ENCODE measurements at regions not wholly inside any gene's neighbourhood (a gene's known extent, or its start where the extent isn't known, plus 50 kb on each side); places are given as distances from the start of the nearest gene placed in this dataset.

DNA sequence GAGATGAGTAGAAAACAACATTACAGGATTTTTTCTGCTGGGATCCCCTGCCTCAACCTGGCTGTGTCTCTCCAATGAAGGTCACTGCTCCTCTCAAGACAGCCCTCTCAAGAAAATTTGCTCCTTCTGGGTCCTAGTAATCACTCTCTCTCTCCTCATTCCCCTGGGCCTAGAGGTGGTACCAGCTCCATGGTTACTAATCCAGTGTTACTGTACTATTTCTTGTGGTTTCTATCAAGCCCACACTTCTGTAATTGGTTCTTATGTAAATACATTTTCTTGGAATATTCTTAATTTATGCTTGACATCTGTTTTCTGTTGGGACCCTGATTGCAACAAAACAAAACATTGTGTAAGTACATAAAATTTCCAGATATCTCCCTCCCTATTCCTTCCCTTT is 123.8 kb upstream of the RORB start:
- TF ChIP-seq, protein P1, sequence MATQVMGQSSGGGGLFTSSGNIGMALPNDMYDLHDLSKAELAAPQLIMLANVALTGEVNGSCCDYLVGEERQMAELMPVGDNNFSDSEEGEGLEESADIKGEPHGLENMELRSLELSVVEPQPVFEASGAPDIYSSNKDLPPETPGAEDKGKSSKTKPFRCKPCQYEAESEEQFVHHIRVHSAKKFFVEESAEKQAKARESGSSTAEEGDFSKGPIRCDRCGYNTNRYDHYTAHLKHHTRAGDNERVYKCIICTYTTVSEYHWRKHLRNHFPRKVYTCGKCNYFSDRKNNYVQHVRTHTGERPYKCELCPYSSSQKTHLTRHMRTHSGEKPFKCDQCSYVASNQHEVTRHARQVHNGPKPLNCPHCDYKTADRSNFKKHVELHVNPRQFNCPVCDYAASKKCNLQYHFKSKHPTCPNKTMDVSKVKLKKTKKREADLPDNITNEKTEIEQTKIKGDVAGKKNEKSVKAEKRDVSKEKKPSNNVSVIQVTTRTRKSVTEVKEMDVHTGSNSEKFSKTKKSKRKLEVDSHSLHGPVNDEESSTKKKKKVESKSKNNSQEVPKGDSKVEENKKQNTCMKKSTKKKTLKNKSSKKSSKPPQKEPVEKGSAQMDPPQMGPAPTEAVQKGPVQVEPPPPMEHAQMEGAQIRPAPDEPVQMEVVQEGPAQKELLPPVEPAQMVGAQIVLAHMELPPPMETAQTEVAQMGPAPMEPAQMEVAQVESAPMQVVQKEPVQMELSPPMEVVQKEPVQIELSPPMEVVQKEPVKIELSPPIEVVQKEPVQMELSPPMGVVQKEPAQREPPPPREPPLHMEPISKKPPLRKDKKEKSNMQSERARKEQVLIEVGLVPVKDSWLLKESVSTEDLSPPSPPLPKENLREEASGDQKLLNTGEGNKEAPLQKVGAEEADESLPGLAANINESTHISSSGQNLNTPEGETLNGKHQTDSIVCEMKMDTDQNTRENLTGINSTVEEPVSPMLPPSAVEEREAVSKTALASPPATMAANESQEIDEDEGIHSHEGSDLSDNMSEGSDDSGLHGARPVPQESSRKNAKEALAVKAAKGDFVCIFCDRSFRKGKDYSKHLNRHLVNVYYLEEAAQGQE (IDR thresholded peaks at IDR 0.05; ENCODE audit: insufficient read depth in 1 of 2, low read depth in 2 of 2, low read length in 2 of 2), result no peak
- TF ChIP-seq POLR2AphosphoS5 (IDR thresholded peaks at IDR 0.05; ENCODE audit: low read depth, low read length) (no peak), FOXP2 (optimal IDR thresholded peaks at IDR 0.05; ENCODE audit: borderline replicate concordance, extremely low read depth, extremely low read length, insufficient read depth) (no peak), TAF1 (IDR thresholded peaks at IDR 0.05; ENCODE audit: borderline replicate concordance, insufficient read depth, low read length) (no peak), SIN3A (IDR thresholded peaks at IDR 0.05; ENCODE audit: borderline replicate concordance, insufficient read depth, low read length) (no peak)

DNA sequence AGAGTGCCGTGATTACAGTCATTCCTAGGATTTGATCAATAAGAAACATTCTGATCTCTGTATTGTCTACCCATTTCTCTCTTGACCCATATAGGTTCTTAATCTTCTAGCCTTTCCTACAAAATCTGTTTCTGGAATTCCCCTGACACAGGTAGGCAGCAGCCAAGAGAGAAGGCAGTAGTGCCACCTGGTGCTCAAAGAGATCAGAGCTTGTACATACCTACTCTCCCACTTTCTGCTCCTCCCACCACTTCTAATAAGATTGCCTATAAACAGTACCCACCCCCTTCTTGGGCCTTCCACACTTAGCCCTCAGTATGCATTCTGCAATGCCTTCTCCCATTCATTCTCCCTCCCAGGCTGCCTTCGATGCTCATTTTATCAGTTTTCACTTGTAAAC is 117.4 kb upstream of the RORB start:
- TF ChIP-seq, protein P1 (IDR thresholded peaks at IDR 0.05; ENCODE audit: insufficient read depth in 1 of 2, low read depth in 2 of 2, low read length in 2 of 2), result no peak
- TF ChIP-seq POLR2AphosphoS5 (IDR thresholded peaks at IDR 0.05; ENCODE audit: low read depth, low read length) (no peak), TAF1 (IDR thresholded peaks at IDR 0.05; ENCODE audit: borderline replicate concordance, insufficient read depth, low read length) (no peak), SIN3A (IDR thresholded peaks at IDR 0.05; ENCODE audit: borderline replicate concordance, insufficient read depth, low read length) (no peak), FOXP2 (optimal IDR thresholded peaks at IDR 0.05; ENCODE audit: borderline replicate concordance, extremely low read depth, extremely low read length, insufficient read depth) (no peak)

DNA sequence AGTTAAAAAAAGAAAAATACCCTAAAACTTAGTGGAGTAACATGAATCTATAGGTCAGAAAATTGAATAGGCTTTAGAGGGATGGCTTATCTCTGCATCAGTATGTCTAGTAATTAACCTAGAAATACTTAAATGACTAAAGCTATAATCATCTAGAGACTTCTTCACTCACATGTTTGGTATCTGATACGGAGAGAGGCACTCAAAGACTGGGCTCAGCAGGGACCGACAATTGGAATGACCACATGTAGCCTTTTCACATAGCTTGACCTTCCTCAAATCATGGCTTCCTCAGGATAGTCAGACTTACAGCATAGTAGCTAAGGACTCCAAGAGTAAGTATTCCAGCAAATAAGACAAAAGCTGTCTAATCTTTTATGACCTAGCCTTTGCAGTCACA is 105.3 kb upstream of the RORB start:
- TF ChIP-seq TAF1 (IDR thresholded peaks at IDR 0.05; ENCODE audit: borderline replicate concordance, insufficient read depth, low read length), result no peak
- no peak for TF ChIP-seq FOXP2 (optimal IDR thresholded peaks at IDR 0.05; ENCODE audit: borderline replicate concordance, extremely low read depth, extremely low read length, insufficient read depth)
- TF ChIP-seq, protein P1 (IDR thresholded peaks at IDR 0.05; ENCODE audit: insufficient read depth in 1 of 2, low read depth in 2 of 2, low read length in 2 of 2), result no peak
- no peak for TF ChIP-seq SIN3A (IDR thresholded peaks at IDR 0.05; ENCODE audit: borderline replicate concordance, insufficient read depth, low read length)
- no peak for TF ChIP-seq POLR2AphosphoS5 (IDR thresholded peaks at IDR 0.05; ENCODE audit: low read depth, low read length)

DNA sequence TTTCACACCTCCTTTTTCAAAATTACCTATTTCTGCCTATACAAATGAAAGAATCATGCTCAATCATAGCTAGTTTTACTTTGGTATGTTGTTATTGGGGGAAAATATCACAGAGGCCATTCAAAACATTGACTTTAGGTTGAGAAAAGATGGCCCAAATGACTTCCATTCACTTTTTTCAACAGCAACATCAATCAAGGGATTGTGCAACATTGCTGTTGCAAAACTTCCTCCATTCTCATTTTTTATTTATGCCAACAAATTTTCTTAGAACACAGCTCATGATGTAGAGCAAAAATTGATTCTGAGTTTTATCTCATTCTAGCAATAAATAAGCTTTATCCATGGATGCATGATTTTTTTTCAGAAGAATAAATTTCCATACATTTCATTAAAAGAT is 93.6 kb upstream of the RORB start:
- no peak for TF ChIP-seq SIN3A (IDR thresholded peaks at IDR 0.05; ENCODE audit: borderline replicate concordance, insufficient read depth, low read length)
- TF ChIP-seq, protein P1 (IDR thresholded peaks at IDR 0.05; ENCODE audit: insufficient read depth in 1 of 2, low read depth in 2 of 2, low read length in 2 of 2), result no peak
- TF ChIP-seq TAF1 (IDR thresholded peaks at IDR 0.05; ENCODE audit: borderline replicate concordance, insufficient read depth, low read length), result no peak
- no peak for TF ChIP-seq FOXP2 (optimal IDR thresholded peaks at IDR 0.05; ENCODE audit: borderline replicate concordance, extremely low read depth, extremely low read length, insufficient read depth)
- TF ChIP-seq POLR2AphosphoS5 (IDR thresholded peaks at IDR 0.05; ENCODE audit: low read depth, low read length), result no peak

DNA sequence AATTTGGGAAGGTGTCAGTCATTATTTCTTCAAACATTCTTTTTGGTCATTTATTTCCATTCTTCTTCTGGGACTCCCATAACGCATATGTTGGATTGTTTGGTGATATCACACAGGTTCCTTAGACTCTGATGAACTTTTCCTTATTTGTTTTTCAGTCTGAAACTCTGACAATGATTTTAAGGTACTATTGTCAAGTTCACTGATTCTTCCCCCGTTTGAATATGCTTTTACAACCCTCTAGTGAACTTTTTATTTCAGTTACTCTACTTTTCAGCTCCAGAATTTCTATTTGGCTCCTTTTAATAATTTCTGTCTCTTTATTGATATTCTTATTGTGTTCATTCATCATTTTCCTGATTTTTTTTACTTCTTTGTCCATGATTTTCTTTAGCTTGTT is 92.5 kb upstream of the RORB start:
- TF ChIP-seq, protein P1 (IDR thresholded peaks at IDR 0.05; ENCODE audit: insufficient read depth in 1 of 2, low read depth in 2 of 2, low read length in 2 of 2), result no peak
- TF ChIP-seq SIN3A (IDR thresholded peaks at IDR 0.05; ENCODE audit: borderline replicate concordance, insufficient read depth, low read length) (no peak), POLR2AphosphoS5 (IDR thresholded peaks at IDR 0.05; ENCODE audit: low read depth, low read length) (no peak), TAF1 (IDR thresholded peaks at IDR 0.05; ENCODE audit: borderline replicate concordance, insufficient read depth, low read length) (no peak), FOXP2 (optimal IDR thresholded peaks at IDR 0.05; ENCODE audit: borderline replicate concordance, extremely low read depth, extremely low read length, insufficient read depth) (no peak)

Data from PFSK-1 (cell line).